HepG2 (cell line): ENCODE measurements at regions not wholly inside any gene's neighbourhood (a gene's known extent, or its start where the extent isn't known, plus 50 kb on each side); places are given as distances from the start of the nearest gene placed in this dataset.

Source experiments
- GFI1 ChIP-seq: sonication (generic); formaldehyde crosslinking; IDR thresholded peaks from 2 replicates; pipeline ENCODE4 v1.5.0; 2020; ENCODE audit warnings: missing genetic modification reagents, mild to moderate bottlenecking, borderline replicate concordance
- HNF4G ChIP-seq, 2 experiments: sonication (generic) in 1 of 2; formaldehyde crosslinking in 1 of 2; IDR thresholded peaks; 2 replicates each; pipeline versions ENCODE4 v1.4.0 to v1.6.1; 2011 to 2020; ENCODE audit warnings: borderline replicate concordance in 2 of 2, low read depth in 2 of 2, mild to moderate bottlenecking in 2 of 2, low read length in 1 of 2, missing genetic modification reagents in 1 of 2, moderate library complexity in 1 of 2
- KDM5A ChIP-seq: fragments of 200-600 bp; sonication (generic); IDR thresholded peaks from 2 replicates; pipeline ENCODE4 v1.7.0; 2018; ENCODE audit warnings: antibody characterized with exemption, mild to moderate bottlenecking, low read length, borderline replicate concordance
- MIER2 ChIP-seq: IDR thresholded peaks from 2 replicates; pipeline ENCODE4 v1.6.1; 2016; ENCODE audit warnings: missing biosample characterization, missing genetic modification reagents
- NKX3-1 ChIP-seq: sonication (generic); formaldehyde crosslinking; IDR thresholded peaks from 2 replicates; pipeline ENCODE4 v1.5.0; 2020; ENCODE audit warnings: missing genetic modification reagents
- PRPF4 ChIP-seq: fragments of 200-400 bp; formaldehyde crosslinking; IDR thresholded peaks from 2 replicates; pipeline ENCODE4 v1.6.1; 2016; ENCODE audit warnings: low read length, low read depth; ENCODE audit not compliant: poor library complexity, severe bottlenecking
- SP1 ChIP-seq, 2 experiments: fragments of 450-650 bp in 1 of 2; sonication (generic) in 1 of 2; formaldehyde crosslinking in 1 of 2; IDR thresholded peaks; 2 replicates each; pipeline versions ENCODE4 v1.4.0 to v1.6.1; 2016 to 2020; ENCODE audit warnings: missing genetic modification reagents in 1 of 2
- ZMYM2 ChIP-seq: sonication (generic); formaldehyde crosslinking; IDR thresholded peaks from 2 replicates; pipeline ENCODE4 v1.8.0; 2022; ENCODE audit warnings: mild to moderate bottlenecking, missing genetic modification reagents
- ZNF232 ChIP-seq: sonication (generic); formaldehyde crosslinking; IDR thresholded peaks from 2 replicates; pipeline ENCODE4 v1.4.0; 2020; ENCODE audit warnings: missing genetic modification reagents, borderline replicate concordance
- ZNF879 ChIP-seq: sonication (generic); formaldehyde crosslinking; IDR thresholded peaks from 2 replicates; pipeline ENCODE4 v1.8.1; 2023; ENCODE audit warnings: missing genetic modification reagents
- ZNF883 ChIP-seq: sonication (generic); formaldehyde crosslinking; IDR thresholded peaks from 2 replicates; pipeline ENCODE4 v1.5.1; 2020; ENCODE audit warnings: mild to moderate bottlenecking, missing genetic modification reagents; ENCODE audit errors: not compliant biosample characterization
- TF ChIP-seq, protein P1 (sequence below): sonication (generic); formaldehyde crosslinking; IDR thresholded peaks from 2 replicates; pipeline ENCODE4 v1.5.0; 2020; ENCODE audit warnings: mild to moderate bottlenecking, missing genetic modification reagents, borderline replicate concordance
- TF ChIP-seq, protein P2 (sequence below): sonication (generic); formaldehyde crosslinking; IDR thresholded peaks from 2 replicates; pipeline ENCODE4 v1.8.1; 2023; ENCODE audit warnings: missing genetic modification reagents, inconsistent platforms, borderline replicate concordance
- TF ChIP-seq, protein P3 (sequence below): sonication (generic); formaldehyde crosslinking; IDR thresholded peaks from 2 replicates; pipeline ENCODE4 v1.8.0; 2022; ENCODE audit warnings: missing genetic modification reagents, mild to moderate bottlenecking, inconsistent platforms, borderline replicate concordance
- TF ChIP-seq, protein P4 (sequence below): sonication (generic); formaldehyde crosslinking; IDR thresholded peaks from 2 replicates; pipeline ENCODE4 v1.5.0; 2020; ENCODE audit warnings: missing genetic modification reagents

DNA sequence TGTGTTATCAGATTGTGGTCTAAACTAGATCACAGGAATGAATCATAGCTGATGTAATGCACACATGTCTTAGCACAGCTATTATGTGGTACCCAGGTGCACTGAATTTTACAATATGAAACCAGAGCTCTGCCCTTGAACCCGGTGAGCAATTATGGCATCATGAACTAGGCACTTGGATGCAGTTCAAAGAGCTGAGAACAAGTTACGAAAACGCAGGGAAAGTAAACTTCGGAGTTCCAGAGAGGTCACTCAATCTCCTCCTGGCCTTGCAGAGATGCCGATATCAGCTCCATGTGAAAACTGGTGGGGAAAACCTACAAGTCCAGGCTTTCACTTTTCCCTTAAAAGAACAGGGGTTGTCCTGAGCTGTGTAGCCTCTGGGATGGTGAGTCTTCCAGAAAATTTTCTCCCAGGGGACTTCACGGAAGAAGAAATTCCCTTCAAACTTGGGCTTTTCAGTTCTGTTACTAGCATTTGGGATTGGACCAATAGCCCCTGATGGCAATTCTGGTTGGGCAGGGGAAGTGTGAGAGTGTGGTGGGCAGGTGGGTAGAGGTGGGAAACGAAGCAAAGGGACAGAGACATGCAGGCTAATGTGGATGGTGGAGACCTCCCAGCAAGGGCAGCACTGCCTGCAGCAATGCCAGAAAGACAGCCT is 71.1 kb upstream of the SH3BP4 start (continued):
- TF ChIP-seq, protein P1, sequence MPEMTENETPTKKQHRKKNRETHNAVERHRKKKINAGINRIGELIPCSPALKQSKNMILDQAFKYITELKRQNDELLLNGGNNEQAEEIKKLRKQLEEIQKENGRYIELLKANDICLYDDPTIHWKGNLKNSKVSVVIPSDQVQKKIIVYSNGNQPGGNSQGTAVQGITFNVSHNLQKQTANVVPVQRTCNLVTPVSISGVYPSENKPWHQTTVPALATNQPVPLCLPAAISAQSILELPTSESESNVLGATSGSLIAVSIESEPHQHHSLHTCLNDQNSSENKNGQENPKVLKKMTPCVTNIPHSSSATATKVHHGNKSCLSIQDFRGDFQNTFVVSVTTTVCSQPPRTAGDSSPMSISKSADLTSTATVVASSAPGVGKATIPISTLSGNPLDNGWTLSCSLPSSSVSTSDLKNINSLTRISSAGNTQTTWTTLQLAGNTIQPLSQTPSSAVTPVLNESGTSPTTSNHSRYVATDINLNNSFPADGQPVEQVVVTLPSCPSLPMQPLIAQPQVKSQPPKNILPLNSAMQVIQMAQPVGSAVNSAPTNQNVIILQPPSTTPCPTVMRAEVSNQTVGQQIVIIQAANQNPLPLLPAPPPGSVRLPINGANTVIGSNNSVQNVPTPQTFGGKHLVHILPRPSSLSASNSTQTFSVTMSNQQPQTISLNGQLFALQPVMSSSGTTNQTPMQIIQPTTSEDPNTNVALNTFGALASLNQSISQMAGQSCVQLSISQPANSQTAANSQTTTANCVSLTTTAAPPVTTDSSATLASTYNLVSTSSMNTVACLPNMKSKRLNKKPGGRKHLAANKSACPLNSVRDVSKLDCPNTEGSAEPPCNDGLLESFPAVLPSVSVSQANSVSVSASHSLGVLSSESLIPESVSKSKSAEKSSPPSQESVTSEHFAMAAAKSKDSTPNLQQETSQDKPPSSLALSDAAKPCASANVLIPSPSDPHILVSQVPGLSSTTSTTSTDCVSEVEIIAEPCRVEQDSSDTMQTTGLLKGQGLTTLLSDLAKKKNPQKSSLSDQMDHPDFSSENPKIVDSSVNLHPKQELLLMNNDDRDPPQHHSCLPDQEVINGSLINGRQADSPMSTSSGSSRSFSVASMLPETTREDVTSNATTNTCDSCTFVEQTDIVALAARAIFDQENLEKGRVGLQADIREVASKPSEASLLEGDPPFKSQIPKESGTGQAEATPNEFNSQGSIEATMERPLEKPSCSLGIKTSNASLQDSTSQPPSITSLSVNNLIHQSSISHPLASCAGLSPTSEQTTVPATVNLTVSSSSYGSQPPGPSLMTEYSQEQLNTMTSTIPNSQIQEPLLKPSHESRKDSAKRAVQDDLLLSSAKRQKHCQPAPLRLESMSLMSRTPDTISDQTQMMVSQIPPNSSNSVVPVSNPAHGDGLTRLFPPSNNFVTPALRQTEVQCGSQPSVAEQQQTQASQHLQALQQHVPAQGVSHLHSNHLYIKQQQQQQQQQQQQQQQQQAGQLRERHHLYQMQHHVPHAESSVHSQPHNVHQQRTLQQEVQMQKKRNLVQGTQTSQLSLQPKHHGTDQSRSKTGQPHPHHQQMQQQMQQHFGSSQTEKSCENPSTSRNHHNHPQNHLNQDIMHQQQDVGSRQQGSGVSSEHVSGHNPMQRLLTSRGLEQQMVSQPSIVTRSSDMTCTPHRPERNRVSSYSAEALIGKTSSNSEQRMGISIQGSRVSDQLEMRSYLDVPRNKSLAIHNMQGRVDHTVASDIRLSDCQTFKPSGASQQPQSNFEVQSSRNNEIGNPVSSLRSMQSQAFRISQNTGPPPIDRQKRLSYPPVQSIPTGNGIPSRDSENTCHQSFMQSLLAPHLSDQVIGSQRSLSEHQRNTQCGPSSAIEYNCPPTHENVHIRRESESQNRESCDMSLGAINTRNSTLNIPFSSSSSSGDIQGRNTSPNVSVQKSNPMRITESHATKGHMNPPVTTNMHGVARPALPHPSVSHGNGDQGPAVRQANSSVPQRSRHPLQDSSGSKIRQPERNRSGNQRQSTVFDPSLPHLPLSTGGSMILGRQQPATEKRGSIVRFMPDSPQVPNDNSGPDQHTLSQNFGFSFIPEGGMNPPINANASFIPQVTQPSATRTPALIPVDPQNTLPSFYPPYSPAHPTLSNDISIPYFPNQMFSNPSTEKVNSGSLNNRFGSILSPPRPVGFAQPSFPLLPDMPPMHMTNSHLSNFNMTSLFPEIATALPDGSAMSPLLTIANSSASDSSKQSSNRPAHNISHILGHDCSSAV (CRISPR knock-in tag), result no peak
- TF ChIP-seq PRPF4 (no peak), SP1 (IDR thresholded peaks at IDR 0.05) (no peak), SP1 (CRISPR knock-in tag; IDR thresholded peaks at IDR 0.05) (peak; percentile 35; the same call in 1 of the 2 replicates), ZMYM2 (CRISPR knock-in tag) (peak; percentile 91), KDM5A (no peak; the same call in 1 of the 2 replicates), NKX3-1 (CRISPR knock-in tag) (0 out of 2 replicates have a peak, but pooled peaks have one; percentile 46), ZNF232 (CRISPR knock-in tag) (peak; percentile 66; the same call in 1 of the 2 replicates), MIER2 (CRISPR knock-in tag) (peak; percentile 84; the same call in 1 of the 2 replicates), GFI1 (peak; percentile 97), ZNF883 (CRISPR knock-in tag) (peak; percentile 34), ZNF879 (CRISPR knock-in tag) (no peak), HNF4G (IDR thresholded peaks at IDR 0.05; ENCODE audit: borderline replicate concordance, low read depth, low read length) (peak; percentile 98), HNF4G (CRISPR knock-in tag; IDR thresholded peaks at IDR 0.05; ENCODE audit: borderline replicate concordance, low read depth) (peak; percentile 94)
- TF ChIP-seq, protein P2, sequence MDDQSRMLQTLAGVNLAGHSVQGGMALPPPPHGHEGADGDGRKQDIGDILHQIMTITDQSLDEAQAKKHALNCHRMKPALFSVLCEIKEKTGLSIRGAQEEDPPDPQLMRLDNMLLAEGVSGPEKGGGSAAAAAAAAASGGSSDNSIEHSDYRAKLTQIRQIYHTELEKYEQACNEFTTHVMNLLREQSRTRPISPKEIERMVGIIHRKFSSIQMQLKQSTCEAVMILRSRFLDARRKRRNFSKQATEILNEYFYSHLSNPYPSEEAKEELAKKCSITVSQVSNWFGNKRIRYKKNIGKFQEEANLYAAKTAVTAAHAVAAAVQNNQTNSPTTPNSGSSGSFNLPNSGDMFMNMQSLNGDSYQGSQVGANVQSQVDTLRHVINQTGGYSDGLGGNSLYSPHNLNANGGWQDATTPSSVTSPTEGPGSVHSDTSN, result no peak
- TF ChIP-seq, protein P3, sequence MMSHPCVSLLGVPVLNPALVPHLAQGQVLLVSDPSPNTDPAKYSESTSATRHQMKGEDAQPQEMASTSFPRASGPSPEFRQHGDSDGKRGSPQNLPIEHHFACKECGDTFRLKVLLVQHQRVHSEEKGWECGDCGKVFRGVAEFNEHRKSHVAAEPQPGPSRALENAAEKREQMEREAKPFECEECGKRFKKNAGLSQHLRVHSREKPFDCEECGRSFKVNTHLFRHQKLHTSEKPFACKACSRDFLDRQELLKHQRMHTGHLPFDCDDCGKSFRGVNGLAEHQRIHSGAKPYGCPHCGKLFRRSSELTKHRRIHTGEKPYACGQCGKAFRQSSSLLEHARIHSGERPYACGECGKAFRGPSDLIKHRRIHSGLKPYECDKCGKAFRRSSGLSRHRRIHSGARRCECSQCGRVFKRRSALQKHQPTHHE, result no peak
- TF ChIP-seq, protein P4, sequence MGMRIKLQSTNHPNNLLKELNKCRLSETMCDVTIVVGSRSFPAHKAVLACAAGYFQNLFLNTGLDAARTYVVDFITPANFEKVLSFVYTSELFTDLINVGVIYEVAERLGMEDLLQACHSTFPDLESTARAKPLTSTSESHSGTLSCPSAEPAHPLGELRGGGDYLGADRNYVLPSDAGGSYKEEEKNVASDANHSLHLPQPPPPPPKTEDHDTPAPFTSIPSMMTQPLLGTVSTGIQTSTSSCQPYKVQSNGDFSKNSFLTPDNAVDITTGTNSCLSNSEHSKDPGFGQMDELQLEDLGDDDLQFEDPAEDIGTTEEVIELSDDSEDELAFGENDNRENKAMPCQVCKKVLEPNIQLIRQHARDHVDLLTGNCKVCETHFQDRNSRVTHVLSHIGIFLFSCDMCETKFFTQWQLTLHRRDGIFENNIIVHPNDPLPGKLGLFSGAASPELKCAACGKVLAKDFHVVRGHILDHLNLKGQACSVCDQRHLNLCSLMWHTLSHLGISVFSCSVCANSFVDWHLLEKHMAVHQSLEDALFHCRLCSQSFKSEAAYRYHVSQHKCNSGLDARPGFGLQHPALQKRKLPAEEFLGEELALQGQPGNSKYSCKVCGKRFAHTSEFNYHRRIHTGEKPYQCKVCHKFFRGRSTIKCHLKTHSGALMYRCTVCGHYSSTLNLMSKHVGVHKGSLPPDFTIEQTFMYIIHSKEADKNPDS, result no peak
